GM18498 (cell line): ENCODE measurements at regions not wholly inside any gene's neighbourhood (a gene's known extent, or its start where the extent isn't known, plus 50 kb on each side); places are given as distances from the start of the nearest gene placed in this dataset.

ENCODE experiments used
- ATAC-seq: cut with Tn5 transposase; IDR thresholded peaks from one replicate; pipeline ENCODE4 v1.9.1; 2021; ENCODE audit warnings: mild to moderate bottlenecking, moderate library complexity; ENCODE audit not compliant: unreplicated experiment

DNA sequence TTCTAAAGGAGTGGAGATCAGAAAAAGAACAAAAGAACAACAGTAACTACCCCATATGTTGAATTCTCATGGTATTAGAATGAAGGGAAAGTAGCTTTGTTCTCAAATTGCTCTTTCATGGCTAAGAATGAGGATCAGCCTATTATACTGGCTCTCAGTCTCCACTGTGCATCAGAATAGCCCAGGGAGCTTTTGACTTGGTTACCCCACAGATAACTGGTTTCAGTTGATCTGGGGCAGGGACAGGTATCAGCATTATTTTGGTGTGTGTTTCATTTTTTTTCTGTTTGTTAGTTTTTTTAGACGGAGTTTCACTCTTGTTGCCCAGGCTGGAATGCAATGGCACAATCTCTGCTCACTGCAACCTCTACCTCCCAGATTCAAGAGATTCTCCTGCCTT, 311.7 kb upstream of the TLE3 start:
- ATAC-seq = no peak

DNA sequence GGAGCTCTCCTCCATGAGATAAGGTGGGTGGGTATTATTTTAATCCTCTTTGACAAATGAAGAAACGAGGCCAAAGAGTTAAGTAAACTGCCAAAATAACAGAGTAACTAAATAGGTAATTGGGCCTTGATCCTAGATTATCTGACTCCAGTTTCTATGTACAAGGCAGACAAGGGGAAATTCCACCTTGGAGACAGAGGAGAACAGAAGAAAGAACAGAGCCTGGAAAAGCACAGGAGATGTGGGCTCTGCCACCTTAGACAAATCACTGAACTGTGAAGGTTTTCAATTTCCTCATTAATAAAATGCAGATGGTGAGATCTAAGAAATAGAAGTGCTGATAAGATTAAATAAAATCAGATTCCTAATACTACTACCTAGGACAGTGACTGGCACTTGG, 310.2 kb upstream of the TLE3 start:
- ATAC-seq = no peak

DNA sequence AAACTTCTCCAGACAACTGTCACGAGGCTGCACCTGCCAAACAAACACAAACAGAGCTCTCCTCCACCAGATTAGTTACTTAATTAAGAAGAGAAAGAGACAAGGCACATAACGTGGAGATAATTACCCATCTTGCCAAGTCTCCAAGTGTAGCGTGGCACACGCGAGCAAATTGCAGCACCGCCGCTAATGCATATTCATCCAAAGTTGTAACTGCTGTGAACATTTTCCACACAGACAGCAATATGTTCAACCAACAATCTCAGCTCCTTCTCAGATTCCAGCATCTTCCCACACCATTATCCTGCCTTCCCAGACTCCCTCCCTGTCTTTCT, 309.6 kb upstream of the TLE3 start:
- no peak for ATAC-seq

- no peak for ATAC-seq
Measured at GRCh38 chr15:70406617-70407335, 309.1 kb upstream of the TLE3 start.

- no peak for ATAC-seq
Measured at GRCh38 chr15:70401709-70402108, 304.0 kb upstream of the TLE3 start.

GRCh38 chr15:70400766-70401541, 303.2 kb upstream of the TLE3 start:
- ATAC-seq = no peak

DNA sequence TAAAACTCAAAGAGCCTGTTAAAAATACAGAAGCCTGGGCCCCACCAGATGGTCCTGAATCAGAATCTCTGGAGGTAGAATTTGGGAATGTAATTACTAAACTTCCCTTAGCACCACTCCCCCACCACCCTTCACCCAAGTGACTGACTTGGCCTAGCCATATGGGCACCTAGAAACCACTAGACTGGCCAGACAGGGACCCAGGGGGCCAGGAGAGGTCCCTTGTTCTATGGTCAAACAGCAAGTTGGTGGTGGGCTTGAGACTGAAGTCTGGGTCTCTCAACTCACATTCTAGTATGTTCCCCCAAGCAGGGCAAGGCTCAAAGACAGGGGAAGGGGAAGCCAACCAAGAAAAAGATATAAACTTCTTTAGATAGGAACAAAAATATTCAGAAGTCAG, 301.5 kb upstream of the TLE3 start:
- no peak for ATAC-seq

DNA sequence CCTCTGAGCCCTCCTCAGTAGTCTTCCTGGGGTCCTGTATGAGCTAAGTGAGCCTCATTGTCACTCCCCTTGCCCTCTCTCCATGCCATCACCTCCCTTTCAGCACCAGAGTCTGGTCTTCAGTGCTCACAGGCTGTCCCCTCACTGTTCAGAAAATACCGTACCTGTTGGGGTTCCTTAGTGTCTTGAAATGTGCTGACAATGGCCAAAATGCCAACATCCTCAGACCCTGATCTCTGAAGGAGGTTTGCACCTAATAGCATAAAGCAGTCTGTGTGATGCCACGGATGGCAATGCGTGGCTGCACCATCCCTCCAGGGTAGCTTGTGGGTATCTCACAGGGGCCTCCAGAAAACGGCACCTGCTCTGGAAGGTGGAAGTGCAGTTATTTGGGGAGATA, 301.0 kb upstream of the TLE3 start:
- ATAC-seq = no peak

DNA sequence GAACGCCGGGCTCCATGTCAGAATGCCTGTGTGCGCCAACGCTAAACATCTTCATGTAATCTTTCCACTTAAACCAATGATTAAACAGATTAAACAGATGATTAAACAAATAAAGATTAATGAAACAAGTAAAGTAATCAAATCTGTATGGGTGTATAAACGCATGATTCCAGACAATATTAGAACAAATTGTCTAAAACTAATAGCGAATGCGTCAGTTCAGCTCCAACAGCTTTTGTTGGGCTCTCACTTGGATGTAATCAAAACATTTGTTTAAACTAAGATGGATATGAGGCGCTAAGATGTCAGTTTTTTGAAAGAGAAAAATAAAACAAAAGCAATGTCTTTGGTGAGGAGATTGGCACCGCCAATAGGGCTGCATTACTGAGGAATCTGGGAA, 299.1 kb upstream of the TLE3 start:
- no peak for ATAC-seq

- no peak for ATAC-seq
Measured at GRCh38 chr15:70395164-70395563, 297.4 kb upstream of the TLE3 start.

- ATAC-seq = no peak
Measured at GRCh38 chr15:70390723-70391122, 293.0 kb upstream of the TLE3 start.

- no peak for ATAC-seq
Measured at GRCh38 chr15:70387993-70388392, 290.3 kb upstream of the TLE3 start.

- no peak for ATAC-seq
Measured at GRCh38 chr15:70387081-70387480, 289.4 kb upstream of the TLE3 start.

DNA sequence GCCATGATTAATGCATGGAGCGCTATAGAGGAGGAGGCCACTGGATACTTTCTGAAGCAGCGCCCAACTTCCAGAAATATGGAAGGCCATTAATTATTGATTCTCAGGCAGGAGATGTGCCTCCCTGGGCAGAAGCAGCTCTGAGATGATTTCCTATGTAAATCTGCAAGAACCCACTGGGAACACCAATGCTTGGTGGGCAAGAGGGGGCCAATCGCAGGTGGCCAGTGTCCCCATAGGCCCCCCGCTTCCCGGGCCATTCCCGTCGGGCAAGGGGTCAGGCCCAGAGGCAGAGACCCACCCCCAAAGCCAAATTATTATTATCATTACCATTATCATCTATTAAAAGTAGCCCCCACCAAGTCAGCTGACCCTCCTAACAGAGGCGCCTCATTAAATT, 288.0 kb upstream of the TLE3 start:
- no peak for ATAC-seq

DNA sequence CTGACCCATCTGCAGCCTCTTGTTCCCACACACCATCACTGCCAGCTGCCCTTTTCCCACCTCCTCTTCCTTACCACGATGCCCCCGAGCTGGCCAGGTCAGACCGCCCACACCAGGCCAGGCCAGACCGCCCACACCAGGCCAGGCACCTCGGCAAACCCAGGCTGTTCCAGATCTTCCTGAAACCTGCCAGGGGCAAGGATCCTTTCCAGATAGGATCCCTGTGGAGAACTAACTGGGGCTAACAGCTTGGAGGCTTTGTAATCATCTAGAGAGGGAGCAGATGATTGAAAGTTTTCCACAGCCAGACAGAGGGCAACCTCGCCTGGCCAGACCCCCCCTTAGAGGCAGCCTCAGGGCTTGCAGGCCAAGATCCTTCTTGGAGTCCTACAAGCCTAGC, 287.3 kb upstream of the TLE3 start:
- no peak for ATAC-seq

DNA sequence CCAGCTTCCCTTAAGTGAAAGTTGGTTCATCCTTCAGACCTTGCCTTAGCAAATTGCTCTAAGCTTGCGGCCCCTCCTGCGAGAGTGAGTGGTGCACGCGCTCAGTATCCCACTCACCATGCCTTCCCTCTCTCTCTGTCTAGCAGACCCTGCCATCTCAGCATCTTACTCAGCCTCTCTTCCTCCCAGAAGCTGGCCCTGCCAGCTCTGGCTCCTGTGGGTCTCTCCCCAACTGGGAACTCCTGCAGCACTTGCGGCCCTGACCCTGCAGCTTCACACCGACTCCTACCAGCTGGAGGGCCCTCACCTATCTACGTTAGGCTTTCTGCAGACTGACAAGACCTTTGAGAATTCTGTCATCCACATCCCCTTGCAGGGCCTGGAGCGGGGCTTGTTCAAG, 286.1 kb upstream of the TLE3 start:
- ATAC-seq = no peak

DNA sequence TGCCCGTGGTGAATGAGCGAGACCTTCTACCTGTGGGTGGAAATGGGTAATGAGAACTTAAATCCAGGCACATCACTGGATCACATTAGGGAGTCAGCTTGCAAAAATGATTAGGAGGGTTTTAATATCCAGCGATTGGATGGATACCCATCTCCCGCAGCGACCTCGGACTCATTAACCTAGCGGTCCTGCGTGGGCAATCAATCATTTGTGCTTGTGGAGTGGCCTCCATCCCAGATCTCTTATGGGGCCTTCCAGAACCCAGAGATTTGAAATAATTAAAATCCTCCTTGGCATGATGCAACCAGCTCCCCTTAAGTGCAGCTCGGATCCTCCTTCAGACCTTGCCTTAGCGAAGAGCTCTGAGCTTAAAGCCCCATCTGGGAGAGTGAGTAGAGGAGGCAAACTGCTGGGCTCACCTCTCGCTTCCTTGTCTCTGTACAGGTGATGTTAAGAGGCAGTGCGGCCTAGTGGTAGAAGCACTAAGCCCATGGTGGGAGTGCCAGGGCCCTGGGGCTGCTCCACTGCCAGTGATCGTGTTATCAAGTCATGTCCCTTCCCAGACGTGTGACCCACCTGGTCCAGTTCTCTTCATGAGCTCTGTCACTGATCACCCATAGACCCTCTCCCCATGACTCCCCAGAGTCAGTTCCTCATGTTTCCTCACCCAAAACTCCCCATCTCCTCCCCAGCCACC, 285.2 kb upstream of the TLE3 start:
- ATAC-seq = no peak

- no peak for ATAC-seq
Measured at GRCh38 chr15:70382009-70382749, 284.5 kb upstream of the TLE3 start.

DNA sequence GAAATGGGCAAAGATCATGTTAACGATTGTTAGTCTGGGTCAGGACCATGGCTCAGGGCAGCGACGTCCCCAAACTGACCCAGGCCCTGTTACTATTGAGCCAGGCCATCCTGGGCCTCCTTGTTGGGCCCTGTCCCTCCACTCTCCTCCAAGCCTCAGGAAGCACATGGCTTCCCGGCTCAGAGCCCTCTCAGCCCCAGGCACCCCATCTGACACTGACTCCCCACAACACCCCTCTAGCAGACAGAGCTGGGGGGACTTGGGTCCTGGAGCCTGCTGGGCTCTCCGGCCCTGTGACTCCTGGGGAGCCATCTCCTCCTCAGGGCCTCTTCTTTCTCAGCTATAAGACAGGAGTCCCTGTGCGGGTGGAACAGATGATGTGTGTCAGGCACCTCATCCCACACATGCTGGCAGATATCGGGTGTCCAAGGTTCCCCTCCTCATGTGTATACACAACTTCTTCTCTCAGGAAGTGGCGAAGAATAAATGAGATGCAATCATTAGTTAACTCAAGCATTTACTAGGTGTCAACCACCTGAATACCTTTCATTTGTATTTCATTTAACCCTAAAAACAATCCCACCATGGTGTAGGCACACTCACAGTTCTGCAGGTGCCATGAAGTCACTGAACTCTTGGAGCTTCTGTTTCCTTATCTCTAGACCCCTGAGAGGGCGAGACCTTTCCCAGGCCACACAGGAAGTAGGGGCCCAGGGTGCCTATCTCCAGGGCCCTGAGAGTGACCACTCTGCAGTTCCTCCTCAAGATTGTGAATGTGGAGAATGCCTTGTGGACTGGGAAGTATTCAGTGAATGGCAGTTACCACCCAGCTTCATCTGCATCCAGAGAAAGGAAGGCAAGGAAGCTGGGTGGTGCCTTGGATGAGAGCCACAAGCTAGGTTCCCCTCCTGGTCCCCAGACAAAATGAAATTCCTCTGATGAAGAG, 282.5 kb upstream of the TLE3 start:
- no peak for ATAC-seq

DNA sequence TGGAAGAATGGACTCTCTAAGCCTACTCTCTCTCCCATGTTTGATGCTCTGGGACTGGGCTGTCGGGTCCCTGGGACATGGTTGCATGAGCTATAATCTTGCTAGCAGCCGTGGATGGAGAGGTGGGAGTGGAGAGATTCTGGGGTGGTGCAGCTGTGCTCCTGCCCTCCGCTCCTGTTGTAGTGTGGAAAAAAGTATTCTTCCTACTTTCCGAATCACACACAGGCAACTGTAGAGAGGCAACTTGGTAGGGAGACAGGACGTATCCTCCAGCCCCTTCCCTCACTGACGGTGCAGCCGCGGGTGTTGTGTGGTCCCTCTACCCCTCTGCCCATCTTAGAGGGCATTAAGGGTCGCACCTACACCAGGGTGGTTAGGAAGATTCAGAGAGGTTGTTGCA, 281.4 kb upstream of the TLE3 start:
- no peak for ATAC-seq
